Liver (tissue), 8 donors: ENCODE measurements at regions not wholly inside any gene's neighbourhood (a gene's known extent, or its start where the extent isn't known, plus 50 kb on each side); places are given as distances from the start of the nearest gene placed in this dataset.

Experiments
- DNase-seq: peaks from one replicate; pipeline ENCODE4 v3.0.0-alpha.2; 2017; ENCODE audit warnings: low spot score
- H3K27ac ChIP-seq, 2 donors: one replicate each; pipeline ENCODE4 v1.7.0; 2013; ENCODE audit warnings: inconsistent platforms in 2 of 2, low read length in 2 of 2, control low read depth in 1 of 2, low read depth in 1 of 2, mild to moderate bottlenecking in 1 of 2
- H3K27me3 ChIP-seq, 4 donors: one replicate each; pipeline versions ENCODE4 v1.6.1 to v1.7.0; 2013; ENCODE audit warnings: low read length in 3 of 4, inconsistent platforms in 1 of 4, mild to moderate bottlenecking in 1 of 4, moderate library complexity in 1 of 4; ENCODE audit not compliant: control insufficient read depth in 4 of 4, insufficient read depth in 4 of 4
- H3K36me3 ChIP-seq, 4 donors: one replicate each; pipeline versions ENCODE4 v1.6.1 to v1.7.0; 2013; ENCODE audit warnings: low read length in 3 of 4, mild to moderate bottlenecking in 3 of 4, low read depth in 1 of 4, moderate library complexity in 1 of 4; ENCODE audit not compliant: control insufficient read depth in 4 of 4, insufficient read depth in 3 of 4
- H3K4me1 ChIP-seq, 4 donors: one replicate each; pipeline versions ENCODE4 v1.6.1 to v1.7.0; 2013; ENCODE audit warnings: low read length in 3 of 4, mild to moderate bottlenecking in 3 of 4, moderate library complexity in 1 of 4; ENCODE audit not compliant: control insufficient read depth in 4 of 4, insufficient read depth in 4 of 4
- H3K4me3 ChIP-seq, 3 donors: one replicate each; pipeline versions ENCODE4 v1.6.1 to v1.7.0; 2013; ENCODE audit warnings: low read length in 3 of 3, control low read depth in 1 of 3, low read depth in 1 of 3, mild to moderate bottlenecking in 1 of 3
- H3K9ac ChIP-seq, 2 donors: one replicate each; pipeline ENCODE4 v1.7.0; 2013; ENCODE audit warnings: low read length in 2 of 2, mild to moderate bottlenecking in 2 of 2, moderate library complexity in 2 of 2, control low read depth in 1 of 2, low read depth in 1 of 2
- H3K9me3 ChIP-seq, 4 donors: one replicate each; pipeline versions ENCODE4 v1.6.1 to v1.7.0; 2013; ENCODE audit warnings: low read length in 3 of 4; ENCODE audit not compliant: control insufficient read depth in 4 of 4
- EGR1 ChIP-seq, 2 donors: IDR thresholded peaks; 2 replicates each; pipeline ENCODE4 v1.6.1; 2016 to 2018; ENCODE audit warnings: antibody characterized with exemption in 2 of 2, low read depth in 2 of 2
- FOXA1 ChIP-seq: IDR thresholded peaks from 2 replicates; pipeline ENCODE4 v1.6.1; 2016; ENCODE audit warnings: antibody characterized with exemption
- FOXA2 ChIP-seq: IDR thresholded peaks from 2 replicates; pipeline ENCODE4 v1.6.1; 2016; ENCODE audit warnings: antibody characterized with exemption
- GABPA ChIP-seq, 2 donors: IDR thresholded peaks in 1 of 2; conservative IDR thresholded peaks in 1 of 2; 2 replicates each; pipeline ENCODE4 v1.6.1; 2016; ENCODE audit warnings: antibody characterized with exemption in 2 of 2, mild to moderate bottlenecking in 1 of 2, moderate library complexity in 1 of 2
- HNF4A ChIP-seq, 2 donors: conservative IDR thresholded peaks; 2 replicates each; pipeline ENCODE4 v1.6.1; 2016; ENCODE audit warnings: antibody characterized with exemption in 2 of 2, mild to moderate bottlenecking in 2 of 2
- HNF4G ChIP-seq: IDR thresholded peaks from 2 replicates; pipeline ENCODE4 v1.6.1; 2016; ENCODE audit warnings: antibody characterized with exemption
- JUND ChIP-seq, 2 donors: IDR thresholded peaks; 2 replicates each; pipeline ENCODE4 v1.6.1; 2016; ENCODE audit warnings: antibody characterized with exemption in 2 of 2
- MAX ChIP-seq: IDR thresholded peaks from 2 replicates; pipeline ENCODE4 v1.6.1; 2016; ENCODE audit warnings: antibody characterized with exemption
- NR2F2 ChIP-seq: IDR thresholded peaks from 2 replicates; pipeline ENCODE4 v1.6.1; 2016; ENCODE audit warnings: antibody characterized with exemption
- RAD21 ChIP-seq, 2 donors: IDR thresholded peaks; 2 replicates each; pipeline ENCODE4 v1.6.1; 2016; ENCODE audit warnings: antibody characterized with exemption in 2 of 2, mild to moderate bottlenecking in 2 of 2
- REST ChIP-seq: IDR thresholded peaks from 2 replicates; pipeline ENCODE4 v1.6.1; 2016; ENCODE audit warnings: antibody characterized with exemption, mild to moderate bottlenecking
- RXRA ChIP-seq, 2 donors: IDR thresholded peaks; 2 replicates each; pipeline ENCODE4 v1.6.1; 2017 to 2018; ENCODE audit warnings: antibody characterized with exemption in 2 of 2, mild to moderate bottlenecking in 1 of 2
- SP1 ChIP-seq: IDR thresholded peaks from 2 replicates; pipeline ENCODE4 v1.6.1; 2018; ENCODE audit warnings: antibody characterized with exemption, mild to moderate bottlenecking
- TAF1 ChIP-seq: conservative IDR thresholded peaks from 2 replicates; pipeline ENCODE4 v1.6.1; 2016; ENCODE audit warnings: antibody characterized with exemption, mild to moderate bottlenecking
- YY1 ChIP-seq: IDR thresholded peaks from 2 replicates; pipeline ENCODE4 v1.6.1; 2016; ENCODE audit warnings: antibody characterized with exemption, mild to moderate bottlenecking
- ZBTB33 ChIP-seq: IDR thresholded peaks from 2 replicates; pipeline ENCODE4 v1.6.1; 2016; ENCODE audit warnings: antibody characterized with exemption
- WGBS: extraction: QIAGEN DNeasy Blood & Tissue Kit; methylation state at CpG from one replicate; pipeline ENCODE4 v1.1.7; 2013; 5-methylcytosine and 5-hydroxymethylcytosine counted together
- TF ChIP-seq, protein P1 (sequence below): fragments of 150-350 bp; IDR thresholded peaks from 2 replicates; pipeline ENCODE4 v1.5.1; 2017; ENCODE audit warnings: improper control_type of control experiment, low read depth, low read length; ENCODE audit not compliant: missing input control
- TF ChIP-seq, protein P2 (sequence below): IDR thresholded peaks from 2 replicates; pipeline ENCODE4 v1.6.1; 2016; ENCODE audit warnings: antibody characterized with exemption
- donor health status: healthy.
- donor health status: healthy.
- donor health status: healthy.
- donor health status: healthy.
- donor health status: healthy.

DNA sequence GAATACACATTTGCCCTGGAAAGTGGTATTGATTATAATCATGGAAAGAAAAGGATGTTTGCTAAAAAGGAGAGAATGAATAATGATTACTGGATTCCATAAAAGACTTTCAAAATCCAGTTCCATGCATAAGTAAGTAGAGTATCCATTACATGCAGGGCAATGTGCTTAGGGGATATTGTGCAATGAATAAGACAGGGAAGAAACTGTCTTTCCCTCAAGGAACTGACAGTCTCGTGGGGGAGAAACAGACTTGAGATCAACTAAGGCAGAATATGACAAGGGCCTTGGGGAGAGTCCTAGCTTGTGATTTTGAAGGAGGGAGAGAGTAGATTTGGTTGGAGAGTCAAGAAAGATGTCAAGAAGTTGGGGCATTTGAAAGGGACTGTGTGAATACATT is 130.6 kb downstream of the SPP2 start:
- H3K36me3 ChIP-seq: no peaks in the 10 kb centered on the region
- no peak overlapping the region for H3K27ac ChIP-seq
- H3K27me3 ChIP-seq: no peaks in the 10 kb centered on the region
- TF ChIP-seq JUND (IDR thresholded peaks at IDR 0.05) (no peak), MAX (no peak), FOXA1 (no peak), RAD21 (IDR thresholded peaks at IDR 0.05) (no peak), YY1 (no peak), FOXA2 (no peak), TAF1 (no peak), EGR1 (IDR thresholded peaks at IDR 0.05; ENCODE audit: low read depth in 2 of 2) (no peak), HNF4A (conservative IDR thresholded peaks at IDR 0.05) (no peak), REST (no peak), SP1 (no peak), HNF4G (no peak), RXRA (IDR thresholded peaks at IDR 0.05) (no peak), GABPA (IDR thresholded peaks at IDR 0.05 in 1 of 2, conservative IDR thresholded peaks at IDR 0.05 in 1 of 2) (no peak), NR2F2 (no peak), ZBTB33 (no peak)
- TF ChIP-seq, protein P1, sequence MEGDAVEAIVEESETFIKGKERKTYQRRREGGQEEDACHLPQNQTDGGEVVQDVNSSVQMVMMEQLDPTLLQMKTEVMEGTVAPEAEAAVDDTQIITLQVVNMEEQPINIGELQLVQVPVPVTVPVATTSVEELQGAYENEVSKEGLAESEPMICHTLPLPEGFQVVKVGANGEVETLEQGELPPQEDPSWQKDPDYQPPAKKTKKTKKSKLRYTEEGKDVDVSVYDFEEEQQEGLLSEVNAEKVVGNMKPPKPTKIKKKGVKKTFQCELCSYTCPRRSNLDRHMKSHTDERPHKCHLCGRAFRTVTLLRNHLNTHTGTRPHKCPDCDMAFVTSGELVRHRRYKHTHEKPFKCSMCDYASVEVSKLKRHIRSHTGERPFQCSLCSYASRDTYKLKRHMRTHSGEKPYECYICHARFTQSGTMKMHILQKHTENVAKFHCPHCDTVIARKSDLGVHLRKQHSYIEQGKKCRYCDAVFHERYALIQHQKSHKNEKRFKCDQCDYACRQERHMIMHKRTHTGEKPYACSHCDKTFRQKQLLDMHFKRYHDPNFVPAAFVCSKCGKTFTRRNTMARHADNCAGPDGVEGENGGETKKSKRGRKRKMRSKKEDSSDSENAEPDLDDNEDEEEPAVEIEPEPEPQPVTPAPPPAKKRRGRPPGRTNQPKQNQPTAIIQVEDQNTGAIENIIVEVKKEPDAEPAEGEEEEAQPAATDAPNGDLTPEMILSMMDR: no peak
- TF ChIP-seq, protein P2, sequence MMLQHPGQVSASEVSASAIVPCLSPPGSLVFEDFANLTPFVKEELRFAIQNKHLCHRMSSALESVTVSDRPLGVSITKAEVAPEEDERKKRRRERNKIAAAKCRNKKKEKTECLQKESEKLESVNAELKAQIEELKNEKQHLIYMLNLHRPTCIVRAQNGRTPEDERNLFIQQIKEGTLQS: no peak
- no peak overlapping the region for H3K4me3 ChIP-seq
- DNase-seq: no peak
- H3K4me1 ChIP-seq: no peaks in the 10 kb centered on the region
- WGBS: 66% methylated on average over 1 of the region's 1 CpG
- no peaks in the 10 kb centered on the region for H3K9me3 ChIP-seq
- H3K9ac ChIP-seq: no peak overlapping the region

DNA sequence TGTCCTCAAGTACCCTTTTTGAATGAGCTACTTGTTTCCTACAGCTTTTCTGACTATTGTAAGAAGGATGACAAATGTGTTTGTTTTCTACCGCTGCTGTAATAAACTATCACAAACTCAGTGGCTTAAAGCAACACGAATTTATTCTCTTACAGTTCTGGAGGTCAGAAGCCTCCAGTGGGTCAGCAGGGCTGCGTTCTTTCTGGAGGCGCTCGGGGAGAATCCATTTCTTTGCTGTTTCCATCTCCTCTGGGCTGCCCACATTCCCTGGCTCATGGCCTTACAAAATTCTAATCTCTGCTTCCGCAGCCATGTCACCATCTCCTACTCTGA is 128.5 kb downstream of the SPP2 start:
- Histone ChIP-seq H3K27me3 (no peaks in the 10 kb centered on the region), H3K9ac (no peak overlapping the region), H3K9me3 (no peaks in the 10 kb centered on the region), H3K4me1 (no peaks in the 10 kb centered on the region), H3K27ac (no peak overlapping the region), H3K36me3 (no peaks in the 10 kb centered on the region), H3K4me3 (no peak overlapping the region)
- DNase-seq: no peak
- TF ChIP-seq RXRA (IDR thresholded peaks at IDR 0.05) (no peak), MAX (no peak), TAF1 (no peak), FOXA1 (no peak), YY1 (no peak), EGR1 (IDR thresholded peaks at IDR 0.05; ENCODE audit: low read depth in 2 of 2) (no peak), HNF4G (no peak), JUND (IDR thresholded peaks at IDR 0.05) (no peak), ZBTB33 (no peak), NR2F2 (no peak)
- TF ChIP-seq, protein P1: no peak
- TF ChIP-seq, protein P2: no peak
- WGBS: 85% methylated on average over 6 of the region's 6 CpGs
